Neural cell (in vitro differentiated cells): ENCODE measurements at regions not wholly inside any gene's neighbourhood (a gene's known extent, or its start where the extent isn't known, plus 50 kb on each side); places are given as distances from the start of the nearest gene placed in this dataset.

ENCODE experiments used
- H2AFZ ChIP-seq: fragments of 200-600, 300-800 bp; sonication (generic), shearing (Covaris generic); 2 replicates; pipeline ENCODE4 v1.6.0; 2014; ENCODE audit warnings: low read depth, mild to moderate bottlenecking, antibody characterized with exemption, low read length, moderate library complexity
- H3F3A ChIP-seq: fragments of 200-600 bp; shearing (Covaris generic); 2 replicates; pipeline ENCODE4 v1.6.1; 2016; ENCODE audit warnings: mild to moderate bottlenecking, moderate library complexity, mixed read lengths, antibody characterized with exemption, low read length; ENCODE audit not compliant: insufficient read depth, poor library complexity, severe bottlenecking
- H3K27ac ChIP-seq: fragments of 200-600, 300-800 bp; sonication (generic), shearing (Covaris generic); 2 replicates; pipeline ENCODE4 v1.5.1; 2014; ENCODE audit warnings: mild to moderate bottlenecking, low read length, moderate library complexity
- H3K27me3 ChIP-seq: fragments of 300-800, 200-600 bp; sonication (generic), shearing (Covaris generic); 2 replicates; pipeline ENCODE4 v1.6.0; 2014; ENCODE audit warnings: mild to moderate bottlenecking, low read depth, low read length, moderate library complexity; ENCODE audit not compliant: insufficient read depth
- H3K36me3 ChIP-seq: fragments of 300-800, 200-600 bp; sonication (generic), shearing (Covaris generic); 2 replicates; pipeline ENCODE4 v1.5.1; 2014; ENCODE audit warnings: mild to moderate bottlenecking, antibody characterized with exemption, low read length, moderate library complexity; ENCODE audit not compliant: insufficient read depth
- H3K4me2 ChIP-seq: fragments of 300-800, 200-600 bp; sonication (generic), shearing (Covaris generic); 2 replicates; pipeline ENCODE4 v1.6.0; 2014; ENCODE audit warnings: mild to moderate bottlenecking, low read length
- H3K4me3 ChIP-seq: fragments of 300-800, 200-600 bp; sonication (generic), shearing (Covaris generic); 2 replicates; pipeline ENCODE4 v1.5.1; 2014; ENCODE audit warnings: mild to moderate bottlenecking, low read length, moderate library complexity
- H3K79me2 ChIP-seq: fragments of 200-600 bp; shearing (Covaris generic); replicated peaks from 2 replicates; pipeline ENCODE4 v1.6.0; 2014; ENCODE audit warnings: mild to moderate bottlenecking, low read length, moderate library complexity; ENCODE audit not compliant: insufficient read depth
- H3K9ac ChIP-seq: fragments of 300-800, 200-600 bp; sonication (generic), shearing (Covaris generic); 2 replicates; pipeline ENCODE4 v1.6.1; 2016; ENCODE audit warnings: mild to moderate bottlenecking, low read length, mixed read lengths
- H3K9me2 ChIP-seq: fragments of 200-600 bp; shearing (Covaris generic); 2 replicates; pipeline ENCODE4 v1.6.1; 2016; ENCODE audit warnings: mild to moderate bottlenecking, low read length, mixed read lengths; ENCODE audit not compliant: insufficient read depth
- H3K9me3 ChIP-seq: fragments of 200-600, 300-800 bp; sonication (generic), shearing (Covaris generic); 2 replicates; pipeline ENCODE4 v1.6.1; 2016; ENCODE audit warnings: mild to moderate bottlenecking, mixed run types, low read length, moderate library complexity, mixed read lengths
- H4K20me1 ChIP-seq: fragments of 200-600 bp; shearing (Covaris generic); 2 replicates; pipeline ENCODE4 v1.6.1; 2016; ENCODE audit warnings: mild to moderate bottlenecking, mixed run types; ENCODE audit not compliant: insufficient read depth
- EP300 ChIP-seq: fragments of 450-650 bp; conservative IDR thresholded peaks from 2 replicates; pipeline ENCODE4 v1.6.1; 2014; ENCODE audit warnings: antibody characterized with exemption, mild to moderate bottlenecking, moderate library complexity; ENCODE audit not compliant: poor library complexity, severe bottlenecking
- EZH2 ChIP-seq: fragments of 200-600, 300-800 bp; shearing (Covaris generic), sonication (generic); IDR thresholded peaks from 2 replicates; pipeline ENCODE4 v1.6.1; 2014; ENCODE audit warnings: antibody characterized with exemption, low read length, borderline replicate concordance, mild to moderate bottlenecking; ENCODE audit not compliant: insufficient read depth, poor library complexity, severe bottlenecking
- MXI1 ChIP-seq: fragments of 450-650 bp; conservative IDR thresholded peaks from 2 replicates; pipeline ENCODE4 v1.6.1; 2014; ENCODE audit warnings: antibody characterized with exemption, mild to moderate bottlenecking; ENCODE audit not compliant: poor library complexity, severe bottlenecking
- POLR2AphosphoS5 ChIP-seq: IDR thresholded peaks from 2 replicates; pipeline ENCODE4 v1.6.1; 2012
- RAD21 ChIP-seq: fragments of 450-650 bp; conservative IDR thresholded peaks from 2 replicates; pipeline ENCODE4 v1.6.1; 2014; ENCODE audit warnings: antibody characterized with exemption, mild to moderate bottlenecking, moderate library complexity
- SMC3 ChIP-seq: fragments of 450-650 bp; conservative IDR thresholded peaks from 2 replicates; pipeline ENCODE4 v1.6.1; 2014; ENCODE audit warnings: antibody characterized with exemption, mild to moderate bottlenecking, moderate library complexity; ENCODE audit not compliant: poor library complexity
- TAF1 ChIP-seq: IDR thresholded peaks from 2 replicates; pipeline ENCODE4 v1.6.1; 2012; ENCODE audit warnings: low read depth
- TF ChIP-seq, protein P1 (sequence below): IDR thresholded peaks from 2 replicates; pipeline ENCODE4 v1.6.1; 2012; ENCODE audit warnings: borderline replicate concordance
- TF ChIP-seq, protein P2 (sequence below): fragments of 450-650 bp; IDR thresholded peaks from 2 replicates; pipeline ENCODE4 v1.5.1; 2014; ENCODE audit warnings: antibody characterized with exemption, mild to moderate bottlenecking, moderate library complexity; ENCODE audit not compliant: poor library complexity, severe bottlenecking

DNA sequence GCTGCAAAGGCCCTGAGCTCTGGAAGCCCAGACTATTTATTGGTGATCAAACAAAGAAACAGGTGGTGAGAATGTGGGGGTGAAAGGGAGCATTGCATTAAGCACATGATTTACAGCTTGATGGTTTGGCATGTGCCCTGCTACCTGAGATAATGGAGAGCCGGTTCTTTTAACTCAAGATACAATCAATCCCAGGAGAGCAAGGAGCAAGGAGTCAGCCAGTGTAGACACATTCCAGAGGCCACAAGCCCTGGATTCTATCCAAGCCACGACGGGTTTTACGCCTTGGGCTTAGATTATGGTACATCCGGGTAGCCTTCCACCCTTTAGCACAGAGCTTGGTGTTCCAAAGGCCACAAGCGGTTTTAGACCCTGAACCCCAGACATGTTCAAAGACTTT is 292.2 kb downstream of the CYLC2 start:
- no peaks in the 10 kb centered on the region for H3K36me3 ChIP-seq
- H3K9me2 ChIP-seq = no peaks in the 10 kb centered on the region
- H3K27ac ChIP-seq = no peak overlapping the region
- H3K79me2 ChIP-seq = no peaks in the 10 kb centered on the region
- no peak overlapping the region for H3K9ac ChIP-seq
- H3K4me3 ChIP-seq = no peak overlapping the region
- H4K20me1 ChIP-seq = no peaks in the 10 kb centered on the region
- H2AFZ ChIP-seq = no peak overlapping the region
- TF ChIP-seq POLR2AphosphoS5 (no peak), EP300 (no peak), TAF1 (no peak), SMC3 (no peak), EZH2 (no peak), MXI1 (no peak), RAD21 (no peak)
- TF ChIP-seq, protein P1, sequence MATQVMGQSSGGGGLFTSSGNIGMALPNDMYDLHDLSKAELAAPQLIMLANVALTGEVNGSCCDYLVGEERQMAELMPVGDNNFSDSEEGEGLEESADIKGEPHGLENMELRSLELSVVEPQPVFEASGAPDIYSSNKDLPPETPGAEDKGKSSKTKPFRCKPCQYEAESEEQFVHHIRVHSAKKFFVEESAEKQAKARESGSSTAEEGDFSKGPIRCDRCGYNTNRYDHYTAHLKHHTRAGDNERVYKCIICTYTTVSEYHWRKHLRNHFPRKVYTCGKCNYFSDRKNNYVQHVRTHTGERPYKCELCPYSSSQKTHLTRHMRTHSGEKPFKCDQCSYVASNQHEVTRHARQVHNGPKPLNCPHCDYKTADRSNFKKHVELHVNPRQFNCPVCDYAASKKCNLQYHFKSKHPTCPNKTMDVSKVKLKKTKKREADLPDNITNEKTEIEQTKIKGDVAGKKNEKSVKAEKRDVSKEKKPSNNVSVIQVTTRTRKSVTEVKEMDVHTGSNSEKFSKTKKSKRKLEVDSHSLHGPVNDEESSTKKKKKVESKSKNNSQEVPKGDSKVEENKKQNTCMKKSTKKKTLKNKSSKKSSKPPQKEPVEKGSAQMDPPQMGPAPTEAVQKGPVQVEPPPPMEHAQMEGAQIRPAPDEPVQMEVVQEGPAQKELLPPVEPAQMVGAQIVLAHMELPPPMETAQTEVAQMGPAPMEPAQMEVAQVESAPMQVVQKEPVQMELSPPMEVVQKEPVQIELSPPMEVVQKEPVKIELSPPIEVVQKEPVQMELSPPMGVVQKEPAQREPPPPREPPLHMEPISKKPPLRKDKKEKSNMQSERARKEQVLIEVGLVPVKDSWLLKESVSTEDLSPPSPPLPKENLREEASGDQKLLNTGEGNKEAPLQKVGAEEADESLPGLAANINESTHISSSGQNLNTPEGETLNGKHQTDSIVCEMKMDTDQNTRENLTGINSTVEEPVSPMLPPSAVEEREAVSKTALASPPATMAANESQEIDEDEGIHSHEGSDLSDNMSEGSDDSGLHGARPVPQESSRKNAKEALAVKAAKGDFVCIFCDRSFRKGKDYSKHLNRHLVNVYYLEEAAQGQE = no peak
- TF ChIP-seq, protein P2, sequence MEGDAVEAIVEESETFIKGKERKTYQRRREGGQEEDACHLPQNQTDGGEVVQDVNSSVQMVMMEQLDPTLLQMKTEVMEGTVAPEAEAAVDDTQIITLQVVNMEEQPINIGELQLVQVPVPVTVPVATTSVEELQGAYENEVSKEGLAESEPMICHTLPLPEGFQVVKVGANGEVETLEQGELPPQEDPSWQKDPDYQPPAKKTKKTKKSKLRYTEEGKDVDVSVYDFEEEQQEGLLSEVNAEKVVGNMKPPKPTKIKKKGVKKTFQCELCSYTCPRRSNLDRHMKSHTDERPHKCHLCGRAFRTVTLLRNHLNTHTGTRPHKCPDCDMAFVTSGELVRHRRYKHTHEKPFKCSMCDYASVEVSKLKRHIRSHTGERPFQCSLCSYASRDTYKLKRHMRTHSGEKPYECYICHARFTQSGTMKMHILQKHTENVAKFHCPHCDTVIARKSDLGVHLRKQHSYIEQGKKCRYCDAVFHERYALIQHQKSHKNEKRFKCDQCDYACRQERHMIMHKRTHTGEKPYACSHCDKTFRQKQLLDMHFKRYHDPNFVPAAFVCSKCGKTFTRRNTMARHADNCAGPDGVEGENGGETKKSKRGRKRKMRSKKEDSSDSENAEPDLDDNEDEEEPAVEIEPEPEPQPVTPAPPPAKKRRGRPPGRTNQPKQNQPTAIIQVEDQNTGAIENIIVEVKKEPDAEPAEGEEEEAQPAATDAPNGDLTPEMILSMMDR = no peak
- no peaks in the 10 kb centered on the region for H3F3A ChIP-seq
- H3K27me3 ChIP-seq = no peaks in the 10 kb centered on the region
- no peak overlapping the region for H3K4me2 ChIP-seq
- H3K9me3 ChIP-seq = no peaks in the 10 kb centered on the region

DNA sequence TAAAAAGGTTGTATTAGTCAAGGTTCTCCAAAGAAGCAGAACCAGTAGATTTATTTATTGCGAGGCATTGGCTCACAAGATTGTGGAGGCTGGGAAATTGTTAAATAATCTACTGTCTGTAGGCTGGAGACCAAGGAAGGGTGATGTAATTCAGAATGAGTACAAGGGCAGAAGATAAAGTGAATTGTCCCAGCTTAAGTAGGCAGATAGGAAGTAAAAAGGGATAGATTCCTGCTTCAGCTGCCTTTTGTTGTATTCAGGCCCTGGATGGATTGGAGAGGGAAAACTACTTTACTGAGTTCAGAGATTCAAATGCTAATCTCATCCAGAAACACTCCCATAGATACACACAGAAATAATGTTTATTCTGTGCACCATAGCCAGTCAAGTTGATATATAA is 301.1 kb downstream of the CYLC2 start:
- Histone ChIP-seq H3K4me3 (no peak overlapping the region), H3K36me3 (no peaks in the 10 kb centered on the region), H3K4me2 (no peak overlapping the region), H3K9me2 (no peaks in the 10 kb centered on the region), H3K27me3 (no peaks in the 10 kb centered on the region), H3K27ac (no peak overlapping the region), H3K9ac (no peak overlapping the region), H3F3A (no peaks in the 10 kb centered on the region), H3K9me3 (no peaks in the 10 kb centered on the region), H3K79me2 (no peaks in the 10 kb centered on the region), H2AFZ (no peak overlapping the region), H4K20me1 (no peaks in the 10 kb centered on the region)
- TF ChIP-seq RAD21 (no peak), TAF1 (no peak), SMC3 (no peak), EP300 (no peak), EZH2 (no peak), MXI1 (no peak), POLR2AphosphoS5 (no peak)
- TF ChIP-seq, protein P2 = no peak
- TF ChIP-seq, protein P1 = no peak
